ENCODE measurements at regions not wholly inside any gene's neighbourhood (a gene's known extent, or its start where the extent isn't known, plus 50 kb on each side); places are given as distances from the start of the nearest gene placed in this dataset.

DNA sequence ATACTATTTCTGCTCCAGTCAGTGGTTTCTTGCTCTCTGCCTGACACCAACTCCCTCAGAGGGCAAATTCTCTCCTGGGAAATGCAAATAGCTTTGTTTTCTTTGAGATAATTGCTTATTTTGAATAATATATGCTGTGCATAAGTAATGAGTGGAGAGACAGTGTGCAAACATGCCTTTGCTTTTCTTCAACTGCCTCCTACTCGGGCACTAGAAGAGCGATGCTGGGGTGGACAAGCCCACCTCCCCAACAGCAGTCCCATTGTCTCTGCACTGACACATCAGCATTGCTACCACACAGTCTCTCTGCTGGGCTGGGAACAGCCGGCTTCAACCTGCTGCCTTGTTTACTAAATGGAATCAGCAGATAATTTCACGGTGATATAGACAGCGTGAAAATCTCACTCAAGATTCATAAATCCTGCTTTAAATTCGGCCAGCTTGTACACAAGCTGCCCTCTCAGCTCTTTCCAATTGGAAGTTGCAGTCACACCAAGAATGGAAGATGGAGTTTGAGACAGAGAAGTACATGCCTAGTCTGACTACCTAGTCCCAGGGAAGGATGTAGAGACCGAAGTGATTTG, 694.5 kb downstream of the TDRD15 start:
- no peak overlapping the region for H3K27ac Mint-ChIP-seq (ENCODE audit: unreplicated experiment)
- POLR2A ChIA-PET = no interaction called here

DNA sequence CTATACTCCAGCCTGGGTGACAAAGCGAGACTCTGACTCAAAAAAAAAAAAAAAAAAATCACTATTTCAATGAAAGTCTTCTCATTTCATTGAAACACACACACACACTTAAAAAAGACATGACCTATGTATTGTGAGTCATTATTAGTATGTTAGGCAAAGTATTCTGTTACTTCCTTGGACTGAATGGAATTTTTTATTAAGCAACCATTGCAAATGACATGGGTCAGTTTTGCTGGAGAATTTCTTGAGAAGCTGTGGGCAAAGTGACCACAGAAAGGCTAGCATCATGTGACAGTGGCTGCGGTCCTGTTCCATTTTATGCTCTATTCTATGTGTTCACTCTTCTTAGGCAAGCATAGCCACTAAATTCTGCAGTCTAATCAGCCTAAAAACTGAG, 695.7 kb downstream of the TDRD15 start:
- no peak overlapping the region for H3K27ac Mint-ChIP-seq (ENCODE audit: unreplicated experiment)
- no peak overlapping the region for H3K4me3 Mint-ChIP-seq (ENCODE audit: unreplicated experiment)
- Histone ChIP-seq H3K9me3 (no peaks in the 10 kb centered on the region), H3K36me3 (ENCODE audit: control insufficient read depth, insufficient read depth, low read length) (no peaks in the 10 kb centered on the region), H3K4me1 (no peaks in the 10 kb centered on the region), H3K4me3 (ENCODE audit: low read depth, low read length) (no peak overlapping the region), H3K27me3 (replicated peaks; ENCODE audit: control insufficient read depth, insufficient read depth, low read length) (no peaks in the 10 kb centered on the region)
- H3K36me3 Mint-ChIP-seq (ENCODE audit: insufficient read depth, unreplicated experiment) = no peaks in the 10 kb centered on the region
- ChIA-PET POLR2A (no interaction called here), CTCF (no interaction called here)
- peaks cover 3% of the 10 kb centered on the region for H3K27me3 Mint-ChIP-seq (ENCODE audit: insufficient read depth, unreplicated experiment)
- no peak for DNase-seq
- TF ChIP-seq, protein P1, sequence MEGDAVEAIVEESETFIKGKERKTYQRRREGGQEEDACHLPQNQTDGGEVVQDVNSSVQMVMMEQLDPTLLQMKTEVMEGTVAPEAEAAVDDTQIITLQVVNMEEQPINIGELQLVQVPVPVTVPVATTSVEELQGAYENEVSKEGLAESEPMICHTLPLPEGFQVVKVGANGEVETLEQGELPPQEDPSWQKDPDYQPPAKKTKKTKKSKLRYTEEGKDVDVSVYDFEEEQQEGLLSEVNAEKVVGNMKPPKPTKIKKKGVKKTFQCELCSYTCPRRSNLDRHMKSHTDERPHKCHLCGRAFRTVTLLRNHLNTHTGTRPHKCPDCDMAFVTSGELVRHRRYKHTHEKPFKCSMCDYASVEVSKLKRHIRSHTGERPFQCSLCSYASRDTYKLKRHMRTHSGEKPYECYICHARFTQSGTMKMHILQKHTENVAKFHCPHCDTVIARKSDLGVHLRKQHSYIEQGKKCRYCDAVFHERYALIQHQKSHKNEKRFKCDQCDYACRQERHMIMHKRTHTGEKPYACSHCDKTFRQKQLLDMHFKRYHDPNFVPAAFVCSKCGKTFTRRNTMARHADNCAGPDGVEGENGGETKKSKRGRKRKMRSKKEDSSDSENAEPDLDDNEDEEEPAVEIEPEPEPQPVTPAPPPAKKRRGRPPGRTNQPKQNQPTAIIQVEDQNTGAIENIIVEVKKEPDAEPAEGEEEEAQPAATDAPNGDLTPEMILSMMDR (IDR thresholded peaks at IDR 0.05; ENCODE audit: insufficient read depth in 1 of 2, low read depth in 1 of 2, low read length in 1 of 2, severe bottlenecking in 1 of 2, unreplicated experiment in 1 of 2) = no peak
- no peaks in the 10 kb centered on the region for H3K4me1 Mint-ChIP-seq (ENCODE audit: low read depth, unreplicated experiment)
- intact Hi-C loops (cut with micrococcal nuclease; ENCODE audit: unreplicated experiment) = no loop called here
- H3K9me3 Mint-ChIP-seq (ENCODE audit: unreplicated experiment) = no peaks in the 10 kb centered on the region
- no TSS peak for BruUV-seq (replicated peaks)

More for the DNA sequence above, 694.5 kb downstream of the TDRD15 start:
- no peak overlapping the region for H3K4me3 Mint-ChIP-seq (ENCODE audit: unreplicated experiment)
- Histone ChIP-seq H3K9me3 (no peaks in the 10 kb centered on the region), H3K4me3 (ENCODE audit: low read depth, low read length) (no peak overlapping the region), H3K4me1 (no peaks in the 10 kb centered on the region), H3K36me3 (ENCODE audit: control insufficient read depth, insufficient read depth, low read length) (no peaks in the 10 kb centered on the region), H3K27me3 (replicated peaks; ENCODE audit: control insufficient read depth, insufficient read depth, low read length) (no peaks in the 10 kb centered on the region)
- TF ChIP-seq, protein P1 (IDR thresholded peaks at IDR 0.05; ENCODE audit: insufficient read depth in 1 of 2, low read depth in 1 of 2, low read length in 1 of 2, severe bottlenecking in 1 of 2, unreplicated experiment in 1 of 2) = no peak
- H3K4me1 Mint-ChIP-seq (ENCODE audit: low read depth, unreplicated experiment) = no peaks in the 10 kb centered on the region
- no TSS peak for BruUV-seq (replicated peaks)
- no peaks in the 10 kb centered on the region for H3K36me3 Mint-ChIP-seq (ENCODE audit: insufficient read depth, unreplicated experiment)
- H3K27me3 Mint-ChIP-seq (ENCODE audit: insufficient read depth, unreplicated experiment) = peaks cover 3% of the 10 kb centered on the region
- intact Hi-C loops (cut with micrococcal nuclease; ENCODE audit: unreplicated experiment) = no loop called here
- CTCF ChIA-PET = no interaction called here
- no peak for DNase-seq
- H3K9me3 Mint-ChIP-seq (ENCODE audit: unreplicated experiment) = no peaks in the 10 kb centered on the region

DNA sequence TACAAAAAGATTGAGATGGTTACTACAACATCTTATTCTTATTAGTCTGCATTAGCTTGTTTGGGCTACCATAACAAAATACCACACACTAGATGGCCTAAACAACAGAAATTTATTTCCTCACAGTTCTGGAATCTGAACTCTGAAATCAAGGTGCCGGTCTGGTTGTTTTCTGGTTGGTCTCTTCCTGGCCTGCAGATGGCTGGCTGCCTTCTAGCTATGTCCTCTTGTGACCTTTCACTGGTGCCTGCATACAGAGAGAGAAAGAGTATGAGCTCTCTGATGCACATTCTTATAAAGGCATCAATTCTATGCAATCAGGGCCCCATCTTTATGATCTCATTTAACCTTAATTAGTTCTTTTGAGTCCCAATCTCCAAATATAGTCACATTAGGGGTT, 696.5 kb downstream of the TDRD15 start:
- H3K27ac Mint-ChIP-seq (ENCODE audit: unreplicated experiment) = no peak overlapping the region
- ChIA-PET CTCF (no interaction called here), POLR2A (no interaction called here)
- DNase-seq = no peak
- intact Hi-C loops (cut with micrococcal nuclease; ENCODE audit: unreplicated experiment) = no loop called here
- H3K4me3 Mint-ChIP-seq (ENCODE audit: unreplicated experiment) = no peak overlapping the region
- no peaks in the 10 kb centered on the region for H3K36me3 Mint-ChIP-seq (ENCODE audit: insufficient read depth, unreplicated experiment)
- Histone ChIP-seq H3K4me3 (ENCODE audit: low read depth, low read length) (no peak overlapping the region), H3K4me1 (no peaks in the 10 kb centered on the region), H3K27me3 (replicated peaks; ENCODE audit: control insufficient read depth, insufficient read depth, low read length) (no peaks in the 10 kb centered on the region), H3K9me3 (no peaks in the 10 kb centered on the region), H3K36me3 (ENCODE audit: control insufficient read depth, insufficient read depth, low read length) (no peaks in the 10 kb centered on the region)
- BruUV-seq (replicated peaks) = no TSS peak
- peaks cover 3% of the 10 kb centered on the region for H3K27me3 Mint-ChIP-seq (ENCODE audit: insufficient read depth, unreplicated experiment)
- no peaks in the 10 kb centered on the region for H3K9me3 Mint-ChIP-seq (ENCODE audit: unreplicated experiment)
- H3K4me1 Mint-ChIP-seq (ENCODE audit: low read depth, unreplicated experiment) = no peaks in the 10 kb centered on the region
- TF ChIP-seq, protein P1 (IDR thresholded peaks at IDR 0.05; ENCODE audit: insufficient read depth in 1 of 2, low read depth in 1 of 2, low read length in 1 of 2, severe bottlenecking in 1 of 2, unreplicated experiment in 1 of 2) = no peak

Data from Caco-2 (cell line).